SK-N-SH (cell line): ENCODE measurements at regions not wholly inside any gene's neighbourhood (a gene's known extent, or its start where the extent isn't known, plus 50 kb on each side); places are given as distances from the start of the nearest gene placed in this dataset.

Experiments
- CTCF ChIA-PET: fragments of 300-600, 350-600 bp; formaldehyde crosslinking; extraction: SDS; loops from one replicate; lab custom pipeline; 2021; lab: Yijun Ruan, JAX
- POLR2A ChIA-PET: fragments of 350-600 bp; sonication (Branson Sonifier 250); formaldehyde crosslinking; extraction: SDS; loops from one replicate; lab custom pipeline; 2020; ENCODE audit warnings: antibody characterized with exemption, inconsistent platforms; lab: Yijun Ruan, JAX
- DNase-seq: peaks from one replicate; pipeline ENCODE4 v3.0.0; 2012
- H2AFZ ChIP-seq: fragments of 200-600 bp; sonication (generic); 2 replicates; pipeline ENCODE4 v1.8.1; 2016; ENCODE audit warnings: antibody characterized with exemption, mild to moderate bottlenecking, low read depth
- H3F3A ChIP-seq: fragments of 200-600 bp; sonication (generic); replicated peaks from 2 replicates; pipeline ENCODE3; 2016; ENCODE audit warnings: antibody characterized with exemption, mild to moderate bottlenecking; ENCODE audit not compliant: insufficient read depth
- H3K27ac ChIP-seq, 2 experiments: fragments of 200-500 bp in 1 of 2; fragments of 200-600 bp in 1 of 2; sonication (Bioruptor generic) in 1 of 2; sonication (generic), shearing (Covaris generic) in 1 of 2; 2 replicates each; pipeline versions ENCODE4 v1.5.1 to v1.6.1; 2014 to 2016; ENCODE audit warnings: low read depth in 2 of 2, inconsistent platforms in 1 of 2, low read length in 1 of 2, mild to moderate bottlenecking in 1 of 2, mixed read lengths in 1 of 2
- H3K27me3 ChIP-seq: fragments of 200-600 bp; sonication (generic), shearing (Covaris generic); 2 replicates; pipeline ENCODE4 v1.6.1; 2016; ENCODE audit warnings: mixed run types; ENCODE audit not compliant: insufficient read depth
- H3K36me3 ChIP-seq, 2 experiments: fragments of 200-500 bp in 1 of 2; fragments of 200-600 bp in 1 of 2; sonication (Bioruptor generic) in 1 of 2; sonication (generic) in 1 of 2; replicated peaks in 1 of 2; 2 replicates each; pipeline versions ENCODE3 to v1.5.1; 2014 to 2016; ENCODE audit warnings: low read length in 1 of 2, mild to moderate bottlenecking in 1 of 2; ENCODE audit not compliant: insufficient read depth in 2 of 2, control insufficient read depth in 1 of 2
- H3K4me1 ChIP-seq, 2 experiments: fragments of 200-500 bp in 1 of 2; fragments of 200-600 bp in 1 of 2; sonication (Bioruptor generic) in 1 of 2; sonication (generic), shearing (Covaris generic) in 1 of 2; 2 replicates each; pipeline versions ENCODE4 v1.5.1 to v1.6.1; 2014 to 2016; ENCODE audit warnings: low read depth in 1 of 2, low read length in 1 of 2, mixed run types in 1 of 2; ENCODE audit not compliant: insufficient read depth in 2 of 2, control insufficient read depth in 1 of 2
- H3K4me2 ChIP-seq: fragments of 200-600 bp; sonication (generic), shearing (Covaris generic); 2 replicates; pipeline ENCODE4 v1.6.1; 2017; ENCODE audit warnings: mixed run types
- H3K4me3 ChIP-seq, 2 experiments: fragments of 200-500 bp in 1 of 2; fragments of 200-600 bp in 1 of 2; sonication (Bioruptor generic) in 1 of 2; sonication (generic), shearing (Covaris generic) in 1 of 2; 2 replicates each; pipeline versions ENCODE4 v1.5.1 to v1.8.1; 2014 to 2016; ENCODE audit warnings: low read depth in 2 of 2, inconsistent platforms in 1 of 2, low read length in 1 of 2, mild to moderate bottlenecking in 1 of 2, mixed read lengths in 1 of 2, moderate library complexity in 1 of 2
- H3K79me2 ChIP-seq: fragments of 200-600 bp; sonication (generic); 2 replicates; pipeline ENCODE4 v1.8.1; 2017; ENCODE audit warnings: mild to moderate bottlenecking; ENCODE audit not compliant: insufficient read depth
- H3K9ac ChIP-seq: fragments of 200-600 bp; sonication (generic); 2 replicates; pipeline ENCODE4 v1.6.1; 2017; ENCODE audit warnings: mixed run types
- H3K9me2 ChIP-seq: fragments of 200-600 bp; sonication (generic); 2 replicates; pipeline ENCODE4 v1.6.1; 2017; ENCODE audit warnings: mixed run types
- H3K9me3 ChIP-seq: fragments of 200-600 bp; sonication (generic); 2 replicates; pipeline ENCODE4 v1.6.1; 2017; ENCODE audit warnings: mixed run types, mild to moderate bottlenecking, moderate library complexity
- H4K20me1 ChIP-seq: fragments of 200-600 bp; sonication (generic); 2 replicates; pipeline ENCODE4 v1.6.1; 2017; ENCODE audit warnings: mild to moderate bottlenecking, mixed run types; ENCODE audit not compliant: insufficient read depth
- CTCF ChIP-seq: fragments of 200-600 bp; sonication (generic); IDR thresholded peaks from 2 replicates; pipeline ENCODE4 v1.6.1; 2017; ENCODE audit warnings: antibody characterized with exemption, mild to moderate bottlenecking, moderate library complexity
- EP300 ChIP-seq, 2 experiments: IDR thresholded peaks; 2 replicates each; pipeline versions ENCODE4 v1.4.0 to v1.6.1; 2012; ENCODE audit warnings: borderline replicate concordance in 1 of 2, low read depth in 1 of 2, low read length in 1 of 2
- FOXJ3 ChIP-seq: sonication (generic); formaldehyde crosslinking; IDR thresholded peaks from 2 replicates; pipeline ENCODE4 v1.5.1; 2020; ENCODE audit warnings: mild to moderate bottlenecking, missing genetic modification reagents
- GATA2 ChIP-seq: sonication (generic); formaldehyde crosslinking; IDR thresholded peaks from 2 replicates; pipeline ENCODE4 v1.5.0; 2020; ENCODE audit warnings: mild to moderate bottlenecking, missing genetic modification reagents
- JUND ChIP-seq: IDR thresholded peaks from 2 replicates; pipeline ENCODE4 v1.4.0; 2012
- MAX ChIP-seq: IDR thresholded peaks from 2 replicates; pipeline ENCODE4 v1.4.0; 2012; ENCODE audit warnings: low read depth
- NFIC ChIP-seq: IDR thresholded peaks from 2 replicates; pipeline ENCODE4 v1.4.0; 2012; ENCODE audit warnings: borderline replicate concordance
- NRF1 ChIP-seq: IDR thresholded peaks from 2 replicates; pipeline ENCODE4 v1.6.1; 2012; ENCODE audit warnings: low read depth, mild to moderate bottlenecking, low read length
- POLR2AphosphoS5 ChIP-seq: IDR thresholded peaks from 2 replicates; pipeline ENCODE4 v1.6.1; 2012; ENCODE audit warnings: low read depth, low read length
- RCOR1 ChIP-seq: fragments of 150-350 bp; IDR thresholded peaks from 2 replicates; pipeline ENCODE4 v1.6.1; 2017; ENCODE audit warnings: antibody characterized with exemption, low read length
- SIN3A ChIP-seq: IDR thresholded peaks from 2 replicates; pipeline ENCODE4 v1.6.1; 2012; ENCODE audit warnings: low read depth, mild to moderate bottlenecking, low read length, moderate library complexity, borderline replicate concordance
- SMC3 ChIP-seq: IDR thresholded peaks from 2 replicates; pipeline ENCODE4 v1.6.1; 2012; ENCODE audit warnings: low read depth, low read length, improper control_type of control experiment
- TAF1 ChIP-seq: IDR thresholded peaks from 2 replicates; pipeline ENCODE4 v1.6.1; 2012; ENCODE audit warnings: low read depth, mild to moderate bottlenecking, low read length, moderate library complexity, borderline replicate concordance
- USF2 ChIP-seq: fragments of 150-350 bp; IDR thresholded peaks from 2 replicates; pipeline ENCODE4 v1.6.1; 2017; ENCODE audit warnings: antibody characterized with exemption, low read length, low read depth, borderline replicate concordance
- WGBS: methylation state at CpG from one replicate; pipeline ENCODE4 v1.1.6; 2017; ENCODE audit warnings: low lambda C conversion rate; 5-methylcytosine and 5-hydroxymethylcytosine counted together
- TF ChIP-seq, protein P1 (sequence below): IDR thresholded peaks from 2 replicates; pipeline ENCODE4 v1.4.0; 2012; ENCODE audit warnings: low read depth, borderline replicate concordance
- TF ChIP-seq, protein P2 (sequence below): IDR thresholded peaks from 2 replicates; pipeline ENCODE4 v1.6.1; 2012; ENCODE audit warnings: mild to moderate bottlenecking, low read depth, low read length, moderate library complexity

DNA sequence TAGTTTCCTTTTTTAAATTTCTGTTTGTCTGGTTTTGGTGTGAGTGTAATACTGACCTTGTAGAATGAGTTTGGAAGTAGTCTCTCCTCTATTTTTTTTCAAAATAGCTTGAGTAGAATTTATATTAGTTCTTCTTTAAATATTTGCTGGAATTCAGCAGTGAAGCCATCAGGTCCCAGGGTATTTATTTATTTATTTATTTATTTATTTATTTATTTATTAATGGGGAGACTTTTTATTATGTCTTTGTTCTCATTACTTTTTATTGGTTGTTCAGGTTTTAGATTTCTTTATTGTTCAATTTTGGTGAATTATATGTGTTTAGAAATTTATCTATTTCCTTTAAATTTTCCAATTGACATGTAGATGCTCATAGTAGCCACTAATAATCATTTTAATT, 875.8 kb upstream of the COX7C start (continued):
- TF ChIP-seq CTCF: no peak
- TF ChIP-seq, all 33 proteins: peak for 0

DNA sequence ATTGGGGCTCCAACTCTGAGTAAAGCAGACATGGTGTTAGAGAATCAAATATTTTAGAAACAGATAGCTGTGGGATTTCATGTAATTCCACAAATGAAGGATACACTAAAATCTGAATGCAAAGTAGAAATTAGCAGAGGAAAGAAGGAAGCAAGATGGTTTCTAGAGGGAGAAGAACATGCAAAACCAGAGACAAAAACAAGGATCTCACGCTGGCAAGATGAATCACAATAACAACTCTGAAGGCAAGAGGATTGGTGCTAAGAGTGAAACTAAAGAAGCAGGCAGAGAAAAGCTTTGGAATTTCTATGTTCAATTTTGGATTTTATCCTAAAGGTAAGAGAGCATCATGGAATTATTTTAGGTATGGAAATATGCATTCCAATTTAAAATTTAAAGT, 857.2 kb upstream of the COX7C start:
- ChIA-PET POLR2A (no interaction called here), CTCF (no interaction called here)
- H3K4me1 ChIP-seq: no peaks in the 10 kb centered on the region
- no peaks in the 10 kb centered on the region for H3K36me3 ChIP-seq
- WGBS: 59% methylated on average over 1 of the region's 1 CpG
- no peak overlapping the region for H3K4me2 ChIP-seq
- H3K9me3 ChIP-seq: no peaks in the 10 kb centered on the region
- H3K27ac ChIP-seq: no peak overlapping the region
- H3K4me3 ChIP-seq: no peak overlapping the region
- H3F3A ChIP-seq: no peaks in the 10 kb centered on the region
- H4K20me1 ChIP-seq: no peaks in the 10 kb centered on the region
- TF ChIP-seq USF2 (no peak), NRF1 (no peak), EP300 (IDR thresholded peaks at IDR 0.05; ENCODE audit: borderline replicate concordance in 1 of 2, low read depth in 1 of 2, low read length in 1 of 2) (no peak), TAF1 (no peak), GATA2 (no peak), SIN3A (no peak), MAX (no peak), RCOR1 (no peak), CTCF (no peak), NFIC (no peak), JUND (no peak), POLR2AphosphoS5 (no peak), SMC3 (no peak), FOXJ3 (no peak)
- TF ChIP-seq, protein P1, sequence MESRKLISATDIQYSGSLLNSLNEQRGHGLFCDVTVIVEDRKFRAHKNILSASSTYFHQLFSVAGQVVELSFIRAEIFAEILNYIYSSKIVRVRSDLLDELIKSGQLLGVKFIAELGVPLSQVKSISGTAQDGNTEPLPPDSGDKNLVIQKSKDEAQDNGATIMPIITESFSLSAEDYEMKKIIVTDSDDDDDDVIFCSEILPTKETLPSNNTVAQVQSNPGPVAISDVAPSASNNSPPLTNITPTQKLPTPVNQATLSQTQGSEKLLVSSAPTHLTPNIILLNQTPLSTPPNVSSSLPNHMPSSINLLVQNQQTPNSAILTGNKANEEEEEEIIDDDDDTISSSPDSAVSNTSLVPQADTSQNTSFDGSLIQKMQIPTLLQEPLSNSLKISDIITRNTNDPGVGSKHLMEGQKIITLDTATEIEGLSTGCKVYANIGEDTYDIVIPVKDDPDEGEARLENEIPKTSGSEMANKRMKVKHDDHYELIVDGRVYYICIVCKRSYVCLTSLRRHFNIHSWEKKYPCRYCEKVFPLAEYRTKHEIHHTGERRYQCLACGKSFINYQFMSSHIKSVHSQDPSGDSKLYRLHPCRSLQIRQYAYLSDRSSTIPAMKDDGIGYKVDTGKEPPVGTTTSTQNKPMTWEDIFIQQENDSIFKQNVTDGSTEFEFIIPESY: no peak
- TF ChIP-seq, protein P2, sequence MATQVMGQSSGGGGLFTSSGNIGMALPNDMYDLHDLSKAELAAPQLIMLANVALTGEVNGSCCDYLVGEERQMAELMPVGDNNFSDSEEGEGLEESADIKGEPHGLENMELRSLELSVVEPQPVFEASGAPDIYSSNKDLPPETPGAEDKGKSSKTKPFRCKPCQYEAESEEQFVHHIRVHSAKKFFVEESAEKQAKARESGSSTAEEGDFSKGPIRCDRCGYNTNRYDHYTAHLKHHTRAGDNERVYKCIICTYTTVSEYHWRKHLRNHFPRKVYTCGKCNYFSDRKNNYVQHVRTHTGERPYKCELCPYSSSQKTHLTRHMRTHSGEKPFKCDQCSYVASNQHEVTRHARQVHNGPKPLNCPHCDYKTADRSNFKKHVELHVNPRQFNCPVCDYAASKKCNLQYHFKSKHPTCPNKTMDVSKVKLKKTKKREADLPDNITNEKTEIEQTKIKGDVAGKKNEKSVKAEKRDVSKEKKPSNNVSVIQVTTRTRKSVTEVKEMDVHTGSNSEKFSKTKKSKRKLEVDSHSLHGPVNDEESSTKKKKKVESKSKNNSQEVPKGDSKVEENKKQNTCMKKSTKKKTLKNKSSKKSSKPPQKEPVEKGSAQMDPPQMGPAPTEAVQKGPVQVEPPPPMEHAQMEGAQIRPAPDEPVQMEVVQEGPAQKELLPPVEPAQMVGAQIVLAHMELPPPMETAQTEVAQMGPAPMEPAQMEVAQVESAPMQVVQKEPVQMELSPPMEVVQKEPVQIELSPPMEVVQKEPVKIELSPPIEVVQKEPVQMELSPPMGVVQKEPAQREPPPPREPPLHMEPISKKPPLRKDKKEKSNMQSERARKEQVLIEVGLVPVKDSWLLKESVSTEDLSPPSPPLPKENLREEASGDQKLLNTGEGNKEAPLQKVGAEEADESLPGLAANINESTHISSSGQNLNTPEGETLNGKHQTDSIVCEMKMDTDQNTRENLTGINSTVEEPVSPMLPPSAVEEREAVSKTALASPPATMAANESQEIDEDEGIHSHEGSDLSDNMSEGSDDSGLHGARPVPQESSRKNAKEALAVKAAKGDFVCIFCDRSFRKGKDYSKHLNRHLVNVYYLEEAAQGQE: no peak
- TF ChIP-seq, all 33 proteins: peak for 0
- Histone ChIP-seq H3K79me2 (no peaks in the 10 kb centered on the region), H3K27me3 (no peaks in the 10 kb centered on the region), H3K9me2 (no peaks in the 10 kb centered on the region; the same call in 1 of the 2 replicates), H2AFZ (no peak overlapping the region), H3K9ac (no peak overlapping the region)
- DNase-seq: no peak
